Urinary bladder (tissue), 3 donors: ENCODE measurements at regions not wholly inside any gene's neighbourhood (a gene's known extent, or its start where the extent isn't known, plus 50 kb on each side); places are given as distances from the start of the nearest gene placed in this dataset.
"Not testable (repeated sequence)": the region's sequence is repeated elsewhere in the genome, so short reads cannot be mapped to it uniquely, and the experiment has no call there.

Experiments
- DNase-seq: peaks from one replicate; pipeline ENCODE4 v3.0.0-alpha.2; 2015; ENCODE audit errors: extremely low spot score
- H3K27ac ChIP-seq: one replicate; pipeline ENCODE4 v1.5.1; 2013; ENCODE audit warnings: low read depth, mild to moderate bottlenecking, moderate library complexity
- H3K36me3 ChIP-seq: one replicate; pipeline ENCODE4 v1.6.1; 2013; ENCODE audit warnings: mild to moderate bottlenecking, moderate library complexity; ENCODE audit not compliant: insufficient read depth
- H3K4me1 ChIP-seq: one replicate; pipeline ENCODE4 v1.6.1; 2013; ENCODE audit warnings: mild to moderate bottlenecking, moderate library complexity; ENCODE audit not compliant: insufficient read depth
- H3K4me3 ChIP-seq: one replicate; pipeline ENCODE4 v1.5.1; 2013; ENCODE audit warnings: low read depth, low read length
- WGBS: extraction: QIAGEN DNeasy Blood & Tissue Kit; methylation state at CpG from one replicate; pipeline ENCODE4 v1.1.7; 2013; 5-methylcytosine and 5-hydroxymethylcytosine counted together
- donor health status: healthy with polysubstance abuse.
- donor health status: healthy.

DNA sequence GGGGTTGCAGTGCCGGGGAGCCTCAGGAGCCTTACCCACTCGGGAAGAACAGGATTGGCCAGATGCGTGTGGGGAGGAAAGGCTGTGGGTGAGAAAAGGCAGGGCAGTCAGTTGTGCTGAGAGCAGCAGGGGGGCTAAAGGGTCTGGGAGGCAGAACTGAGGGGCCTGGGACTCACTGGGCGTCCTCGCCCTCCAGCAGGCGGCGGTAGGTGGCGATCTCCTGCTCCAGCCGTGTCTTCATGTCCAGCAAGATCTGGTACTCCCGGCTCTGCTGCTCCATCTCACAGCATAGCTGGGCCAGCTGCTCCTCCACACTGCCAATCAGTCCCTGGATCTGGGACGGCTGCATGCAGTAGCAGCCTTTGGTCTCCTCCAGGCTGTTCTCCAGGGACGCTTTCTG is 140.2 kb downstream of the CCDC144A start:
- H3K4me3 ChIP-seq, DNase-seq, H3K36me3 ChIP-seq, H3K4me1 ChIP-seq, H3K27ac ChIP-seq: not testable (repeated sequence)
- 38% methylated on average over 2 of the region's 12 CpGs for WGBS
